Heart left ventricle (tissue), 13 donors: ENCODE measurements at regions not wholly inside any gene's neighbourhood (a gene's known extent, or its start where the extent isn't known, plus 50 kb on each side); places are given as distances from the start of the nearest gene placed in this dataset.

ENCODE experiments used
- CTCF ChIP-seq, 12 donors: fragments of 200-600 bp; sonication (generic) in 4 of 12; IDR thresholded peaks; one replicate each; pipeline versions ENCODE4 v1.5.0 to v1.8.0; 2018 to 2022; ENCODE audit warnings: antibody characterized with exemption in 12 of 12, mild to moderate bottlenecking in 5 of 12
- POLR2A ChIP-seq, 2 donors: fragments of 450-650 bp; IDR thresholded peaks; one replicate each; pipeline ENCODE4 v1.6.1; 2017; ENCODE audit warnings: antibody characterized with exemption in 2 of 2, mild to moderate bottlenecking in 2 of 2, moderate library complexity in 2 of 2
- donor health status: ischemic (EF 13 %, LVEDD 7.1; RV severe dilation, severe dysfunction).
- donor health status: DM: no; HTN: yes; CAD: no.
- donor health status: DM: no; HTN: no; CAD: no.
- donor health status: ischemic (EF 25% LVEDD 6.9; RV normal size, moderate dysfunction).
- donor health status: ischemic (EF 25% LVEDD 5.7; RV mildly dilated, moderate dysfunction).
- donor health status: ischemic (EF 35%, LVEDD 5.7; RV mildly dilated, moderate dysfunction).
- donor health status: nonischemic (EF 11% LVEDD 7.7; RV severe dilation, severe dysfunction).
- donor health status: DM: yes; HTN: yes; CAD: no.
- donor health status: PGD.
- donor health status: ischemic (EF 29% LVEDD 5.4; RV normal size, mild dysfunction).
- donor health status: nonischemic (EF 23%, LVEDD 6.1; RV moderate dilation, normal function).

GRCh38 chr4:24392613-24393012, 191.7 kb downstream of the DHX15 start:
- TF ChIP-seq CTCF (IDR thresholded peaks at IDR 0.05) (no peak), POLR2A (IDR thresholded peaks at IDR 0.05) (no peak)
